Activated CD4-positive, alpha-beta T cell treated with anti-CD3 and anti-CD28 coated beads, Interleukin-2, Interleukin-4, amounts not matched to agents 100 ng/mL and 50 ng/mL, durations not matched to agents 16 hours and 8 hours (primary cell): ENCODE measurements at regions not wholly inside any gene's neighbourhood (a gene's known extent, or its start where the extent isn't known, plus 50 kb on each side); places are given as distances from the start of the nearest gene placed in this dataset.

ENCODE experiments used
- DNase-seq: peaks from one replicate; pipeline ENCODE4 v3.0.0-alpha.2; 2020; ENCODE audit warnings: low spot score

GRCh38 chr4:100970414-100970813 is 376.9 kb downstream of the PPP3CA start:
- DNase-seq: no peak

- no peak for DNase-seq
Measured at GRCh38 chr4:100969925-100970324, 377.4 kb downstream of the PPP3CA start.

GRCh38 chr4:100968046-100968445 is 379.3 kb downstream of the PPP3CA start:
- DNase-seq: no peak

- DNase-seq: no peak
Measured at GRCh38 chr4:100963627-100964026, 383.7 kb downstream of the PPP3CA start.

GRCh38 chr4:100962698-100963097 is 384.6 kb downstream of the PPP3CA start:
- peak; percentile 13 for DNase-seq

- no peak for DNase-seq
Measured at GRCh38 chr4:100960232-100960631, 387.1 kb downstream of the PPP3CA start.

- DNase-seq: no peak
Measured at GRCh38 chr4:100954046-100954445, 393.3 kb downstream of the PPP3CA start.

GRCh38 chr4:100953616-100954015 is 393.7 kb downstream of the PPP3CA start:
- DNase-seq: no peak

- no peak for DNase-seq
Measured at GRCh38 chr4:100952590-100952989, 394.7 kb downstream of the PPP3CA start.

GRCh38 chr4:100949350-100949935 is 397.9 kb downstream of the PPP3CA start:
- DNase-seq: no peak

- no peak for DNase-seq
Measured at GRCh38 chr4:100948911-100949310, 398.4 kb downstream of the PPP3CA start.

- DNase-seq: no peak
Measured at GRCh38 chr4:100945789-100946188, 401.5 kb downstream of the PPP3CA start.

GRCh38 chr4:100938698-100939097 is 408.6 kb downstream of the PPP3CA start:
- no peak for DNase-seq

- no peak for DNase-seq
Measured at GRCh38 chr4:100936661-100937375, 410.5 kb downstream of the PPP3CA start.

- DNase-seq: no peak
Measured at GRCh38 chr4:100935090-100935489, 412.2 kb downstream of the PPP3CA start.

- DNase-seq: no peak
Measured at GRCh38 chr4:100933628-100934027, 413.7 kb downstream of the PPP3CA start.

- DNase-seq: no peak
Measured at GRCh38 chr4:100929758-100930157, 411.9 kb upstream of the EMCN start.

- DNase-seq: no peak
Measured at GRCh38 chr4:100929135-100929534, 411.3 kb upstream of the EMCN start.

GRCh38 chr4:100926039-100926717 is 408.4 kb upstream of the EMCN start:
- DNase-seq: no peak

- DNase-seq: no peak
Measured at GRCh38 chr4:100913685-100914084, 395.9 kb upstream of the EMCN start.

- DNase-seq: no peak
Measured at GRCh38 chr4:100908540-100908939, 390.7 kb upstream of the EMCN start.

- no peak for DNase-seq
Measured at GRCh38 chr4:100907465-100908454, 389.9 kb upstream of the EMCN start.
